Activated CD4-positive, alpha-beta memory T cell treated with anti-CD3 and anti-CD28 coated beads for 36 hours (primary cell): ENCODE measurements at regions not wholly inside any gene's neighbourhood (a gene's known extent, or its start where the extent isn't known, plus 50 kb on each side); places are given as distances from the start of the nearest gene placed in this dataset.
"Not testable (repeated sequence)": the region's sequence is repeated elsewhere in the genome, so short reads cannot be mapped to it uniquely, and the experiment has no call there.

Experiments used
- CTCF ChIA-PET: fragments of 350-600 bp; sonication (Branson Sonifier 250); formaldehyde crosslinking; loops from one replicate; lab custom pipeline; 2021; ENCODE audit warnings: antibody characterized with exemption, inconsistent platforms; lab: Charles Lee
- POLR2A ChIA-PET: fragments of 350-600 bp; sonication (Branson Sonifier 250); formaldehyde crosslinking; loops from one replicate; lab custom pipeline; 2021; ENCODE audit warnings: antibody characterized with exemption; lab: Charles Lee
- DNase-seq: peaks from one replicate; pipeline ENCODE4 v3.0.0-alpha.2; 2020
- H3K27ac Mint-ChIP-seq: one replicate; pipeline ENCODE4 v1.8.0; 2021; ENCODE audit warnings: mixed read lengths
- H3K27me3 Mint-ChIP-seq: one replicate; pipeline ENCODE4 v1.8.0; 2021; ENCODE audit warnings: mixed read lengths
- H3K36me3 Mint-ChIP-seq: one replicate; pipeline ENCODE4 v1.8.0; 2021; ENCODE audit warnings: mixed read lengths
- H3K4me1 Mint-ChIP-seq: one replicate; pipeline ENCODE4 v1.8.0; 2021; ENCODE audit warnings: low read depth, mixed read lengths
- H3K4me3 Mint-ChIP-seq: one replicate; pipeline ENCODE4 v1.8.0; 2021; ENCODE audit warnings: mild to moderate bottlenecking, mixed read lengths
- H3K9me3 Mint-ChIP-seq: one replicate; pipeline ENCODE4 v1.8.0; 2021; ENCODE audit warnings: mixed read lengths
- intact Hi-C: fragments of 100-400 bp; cut with micrococcal nuclease; formaldehyde crosslinking; loops from one replicate; pipeline ENCODE4 v1.15.1; 2023

DNA sequence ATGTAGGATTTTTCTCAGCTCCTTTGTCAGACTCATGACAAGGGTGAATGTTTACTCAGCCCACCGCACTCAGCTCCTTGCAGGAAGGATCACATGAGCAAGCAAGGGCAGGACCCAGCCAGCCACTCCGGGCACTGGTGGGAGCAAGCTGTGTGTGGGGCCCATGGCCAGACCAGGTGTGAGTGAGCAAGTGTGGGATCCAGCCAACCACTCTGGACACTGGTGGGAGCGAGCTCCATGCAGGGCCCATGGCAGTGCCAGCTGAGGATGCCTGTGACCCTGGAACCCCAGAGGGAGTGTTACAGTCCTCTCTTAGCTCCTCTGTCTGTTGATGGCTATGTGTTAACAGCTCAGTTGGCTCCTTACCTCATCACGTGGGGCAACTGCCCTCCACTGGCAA is 2750.6 kb downstream of the PCDH7 start:
- intact Hi-C loops, result no loop called here
- Mint-ChIP-seq H3K4me3 (no peak overlapping the region), H3K4me1 (no peaks in the 10 kb centered on the region), H3K9me3 (peaks cover 9% of the 10 kb centered on the region), H3K27ac (no peak overlapping the region), H3K36me3 (no peaks in the 10 kb centered on the region), H3K27me3 (no peaks in the 10 kb centered on the region)
- DNase-seq, result no peak
- ChIA-PET POLR2A (no interaction called here), CTCF (no interaction called here)

DNA sequence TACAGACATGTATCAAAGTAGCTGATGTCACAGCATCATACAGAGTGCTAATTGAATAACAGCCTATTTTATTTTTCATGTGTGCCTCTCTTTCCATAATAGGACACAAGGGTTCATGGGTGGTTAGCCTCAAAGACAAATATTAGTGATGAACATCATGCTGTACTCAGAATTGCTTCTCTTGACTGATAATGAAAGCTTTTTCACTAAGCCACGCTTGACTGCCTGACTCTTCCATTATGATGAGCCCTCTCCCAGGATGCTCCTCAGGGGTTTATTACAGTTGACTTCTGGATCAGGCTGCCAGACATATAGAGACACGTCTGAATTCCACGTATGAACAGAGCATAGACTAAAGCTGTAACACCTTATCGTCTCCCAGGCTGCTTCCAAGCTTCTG is 2757.5 kb downstream of the PCDH7 start:
- H3K4me3 Mint-ChIP-seq, result no peak overlapping the region
- no peak for DNase-seq
- no peaks in the 10 kb centered on the region for H3K36me3 Mint-ChIP-seq
- H3K4me1 Mint-ChIP-seq, result no peaks in the 10 kb centered on the region
- CTCF ChIA-PET, result no interaction called here
- POLR2A ChIA-PET, result no interaction called here
- no peaks in the 10 kb centered on the region for H3K27me3 Mint-ChIP-seq
- no peak overlapping the region for H3K27ac Mint-ChIP-seq
- intact Hi-C loops, result no loop called here
- H3K9me3 Mint-ChIP-seq, result peaks cover 5% of the 10 kb centered on the region

DNA sequence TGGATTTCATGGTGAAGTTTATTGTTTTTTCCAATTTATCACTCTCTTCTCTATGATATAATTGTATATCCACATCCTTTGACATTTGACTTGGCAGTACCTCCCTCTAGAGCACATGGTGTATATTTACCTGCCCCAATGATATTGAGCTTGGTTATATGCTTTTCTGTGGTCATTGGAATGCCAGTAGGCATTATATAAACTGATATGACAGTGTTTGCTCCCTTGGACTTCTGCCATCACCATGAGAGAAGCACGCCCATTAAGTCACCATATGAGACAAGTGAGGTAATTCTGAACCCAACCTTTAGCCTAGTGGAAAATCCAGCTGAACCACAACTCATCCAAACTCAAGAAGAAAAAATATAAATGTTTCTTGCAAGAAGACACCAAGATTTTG is 2761.5 kb downstream of the ARAP2 start:
- Mint-ChIP-seq H3K4me3 (no peak overlapping the region), H3K27ac (no peak overlapping the region), H3K27me3 (no peaks in the 10 kb centered on the region), H3K9me3 (peaks cover 3% of the 10 kb centered on the region), H3K36me3 (no peaks in the 10 kb centered on the region), H3K4me1 (no peaks in the 10 kb centered on the region)
- ChIA-PET CTCF (no interaction called here), POLR2A (no interaction called here)
- intact Hi-C loops, result no loop called here
- no peak for DNase-seq

DNA sequence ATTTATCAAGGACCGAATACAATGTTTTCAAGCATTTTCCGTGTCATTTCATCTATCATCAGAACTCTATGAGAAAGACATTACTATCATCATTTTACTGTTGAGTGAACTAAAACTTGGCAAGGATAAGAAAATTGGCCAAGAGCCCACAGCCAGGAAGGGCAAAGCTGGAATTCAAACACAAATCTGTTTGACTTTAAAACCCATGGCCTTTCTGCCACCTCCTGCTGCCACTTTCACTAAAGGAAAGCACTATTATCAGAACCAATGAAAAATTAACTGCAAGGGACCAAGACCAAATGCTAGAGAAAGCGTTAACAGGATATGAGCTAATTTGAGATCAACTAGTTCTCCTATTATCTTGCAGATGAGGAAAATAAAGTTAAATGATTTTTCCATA is 2759.2 kb downstream of the ARAP2 start:
- no peaks in the 10 kb centered on the region for H3K36me3 Mint-ChIP-seq
- H3K4me3 Mint-ChIP-seq, result no peak overlapping the region
- intact Hi-C loops, result no loop called here
- DNase-seq, result no peak
- H3K9me3 Mint-ChIP-seq, result peaks cover 6% of the 10 kb centered on the region
- CTCF ChIA-PET, result interaction anchor here (0.5 kb wide), 1 partner anchor 276 kb away, joined by 3 read pairs; no protein-coding TSS in a partner anchor
- no peak overlapping the region for H3K27ac Mint-ChIP-seq
- POLR2A ChIA-PET, result no interaction called here
- H3K4me1 Mint-ChIP-seq, result no peaks in the 10 kb centered on the region
- no peaks in the 10 kb centered on the region for H3K27me3 Mint-ChIP-seq

DNA sequence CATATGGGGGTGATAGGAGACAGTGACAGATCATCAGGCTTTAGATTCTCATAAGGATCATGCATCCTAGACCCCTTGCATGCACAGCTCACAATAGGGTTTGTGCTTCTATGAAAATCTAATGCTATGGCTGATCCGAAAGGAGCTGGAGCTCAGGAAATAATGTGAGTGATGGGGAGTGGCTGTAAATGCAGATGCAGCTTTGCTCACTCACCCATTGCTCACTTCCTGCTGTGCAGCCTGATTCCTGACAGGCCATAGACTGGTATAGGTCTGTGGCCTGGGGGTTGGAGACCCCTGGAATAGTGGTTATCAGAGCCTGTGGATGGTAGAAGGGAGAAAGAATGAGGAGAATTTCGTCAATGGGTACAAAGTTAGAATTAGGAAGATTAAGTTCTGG is 2751.1 kb downstream of the ARAP2 start:
- Mint-ChIP-seq H3K9me3 (peaks cover 3% of the 10 kb centered on the region), H3K4me1 (no peaks in the 10 kb centered on the region), H3K27me3 (no peaks in the 10 kb centered on the region), H3K4me3 (no peak overlapping the region), H3K27ac (no peak overlapping the region), H3K36me3 (no peaks in the 10 kb centered on the region)
- DNase-seq, result no peak
- CTCF ChIA-PET, result no interaction called here
- intact Hi-C loops, result no loop called here
- POLR2A ChIA-PET, result no interaction called here

GRCh38 chr4:33494150-33494549 is 2750.2 kb downstream of the ARAP2 start:
- Mint-ChIP-seq H3K4me3 (no peak overlapping the region), H3K4me1 (no peaks in the 10 kb centered on the region), H3K9me3 (no peaks in the 10 kb centered on the region), H3K36me3 (no peaks in the 10 kb centered on the region), H3K27ac (no peak overlapping the region), H3K27me3 (no peaks in the 10 kb centered on the region)
- ChIA-PET POLR2A (no interaction called here), CTCF (no interaction called here)
- intact Hi-C loops, result no loop called here
- no peak for DNase-seq

DNA sequence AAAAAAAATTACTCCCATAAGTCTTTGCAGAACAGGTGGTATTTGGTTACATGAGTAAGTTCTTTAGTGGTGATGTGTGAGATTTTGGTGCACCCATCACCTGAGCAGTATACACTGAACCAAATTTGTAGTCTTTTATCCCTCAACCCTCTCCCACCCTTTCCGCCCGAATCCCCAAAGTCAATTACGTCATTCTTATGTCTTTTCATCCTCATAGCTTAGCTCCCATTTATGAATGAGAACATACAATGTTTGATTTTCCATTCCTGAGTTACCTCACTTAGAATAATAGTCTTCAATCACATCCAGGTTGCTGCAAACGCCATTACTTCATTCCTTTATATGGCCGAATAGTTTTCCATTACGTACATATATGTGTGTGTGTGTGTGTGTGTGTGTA is 2742.7 kb downstream of the ARAP2 start:
- DNase-seq, H3K27ac Mint-ChIP-seq, H3K4me1 Mint-ChIP-seq, intact Hi-C loops, CTCF ChIA-PET, H3K27me3 Mint-ChIP-seq, H3K36me3 Mint-ChIP-seq, H3K4me3 Mint-ChIP-seq, POLR2A ChIA-PET: not testable (repeated sequence)
- peaks cover 38% of the 10 kb centered on the region for H3K9me3 Mint-ChIP-seq

DNA sequence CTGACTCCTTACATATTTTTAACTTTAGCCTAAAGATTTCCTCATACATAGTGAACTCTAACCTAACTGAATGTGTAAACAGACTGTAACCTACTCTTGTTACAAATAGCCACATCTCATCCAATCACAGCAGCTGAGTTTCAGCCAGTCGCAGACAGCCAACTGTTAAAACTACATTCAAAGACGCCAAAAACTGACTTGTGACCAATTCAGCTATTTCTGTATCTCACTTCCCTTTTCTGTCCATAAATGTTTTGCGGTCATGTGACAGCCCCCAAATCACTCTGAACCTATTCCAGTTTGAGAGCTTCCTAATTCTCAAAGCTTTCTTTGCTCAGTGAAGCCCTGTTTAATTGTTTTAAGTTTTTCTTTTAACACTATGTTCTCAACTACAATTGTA is 2731.9 kb downstream of the ARAP2 start:
- no peak overlapping the region for H3K27ac Mint-ChIP-seq
- no peak for DNase-seq
- ChIA-PET POLR2A (no interaction called here), CTCF (no interaction called here)
- intact Hi-C loops, result no loop called here
- H3K9me3 Mint-ChIP-seq, result peaks cover 23% of the 10 kb centered on the region
- H3K4me3 Mint-ChIP-seq, result no peak overlapping the region
- H3K4me1 Mint-ChIP-seq, result no peaks in the 10 kb centered on the region
- no peaks in the 10 kb centered on the region for H3K36me3 Mint-ChIP-seq
- H3K27me3 Mint-ChIP-seq, result no peaks in the 10 kb centered on the region

DNA sequence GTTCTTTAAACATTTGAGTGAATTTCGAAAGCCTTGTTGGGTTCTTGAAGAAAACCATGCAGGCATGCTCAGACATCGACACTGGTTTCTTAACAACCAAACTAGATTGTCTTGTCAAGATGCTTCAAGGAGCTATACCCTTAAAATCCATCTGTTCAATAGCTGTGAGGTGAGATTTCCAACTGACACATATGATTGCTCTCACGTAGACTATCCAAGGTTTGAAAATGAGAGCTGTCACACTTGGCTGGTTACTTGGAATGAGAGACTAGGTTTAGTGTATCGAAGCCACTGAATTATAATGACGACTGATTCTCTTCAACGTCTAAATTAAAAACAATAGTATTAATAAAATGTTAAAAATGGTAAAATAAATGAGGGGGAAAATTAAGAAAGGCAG is 2725.5 kb downstream of the ARAP2 start:
- intact Hi-C loops, result no loop called here
- no peaks in the 10 kb centered on the region for H3K4me1 Mint-ChIP-seq
- peaks cover 32% of the 10 kb centered on the region for H3K9me3 Mint-ChIP-seq
- no peak for DNase-seq
- H3K36me3 Mint-ChIP-seq, result no peaks in the 10 kb centered on the region
- no peak overlapping the region for H3K4me3 Mint-ChIP-seq
- no peak overlapping the region for H3K27ac Mint-ChIP-seq
- CTCF ChIA-PET, result no interaction called here
- POLR2A ChIA-PET, result no interaction called here
- no peaks in the 10 kb centered on the region for H3K27me3 Mint-ChIP-seq

- CTCF ChIA-PET, result no interaction called here
- POLR2A ChIA-PET, result no interaction called here
- Mint-ChIP-seq H3K4me1 (no peaks in the 10 kb centered on the region), H3K27ac (no peak overlapping the region), H3K27me3 (no peaks in the 10 kb centered on the region), H3K4me3 (no peak overlapping the region), H3K9me3 (peaks cover 21% of the 10 kb centered on the region), H3K36me3 (no peaks in the 10 kb centered on the region)
- no peak for DNase-seq
- intact Hi-C loops, result no loop called here
Measured at GRCh38 chr4:33532821-33533220, 2711.5 kb downstream of the ARAP2 start.

DNA sequence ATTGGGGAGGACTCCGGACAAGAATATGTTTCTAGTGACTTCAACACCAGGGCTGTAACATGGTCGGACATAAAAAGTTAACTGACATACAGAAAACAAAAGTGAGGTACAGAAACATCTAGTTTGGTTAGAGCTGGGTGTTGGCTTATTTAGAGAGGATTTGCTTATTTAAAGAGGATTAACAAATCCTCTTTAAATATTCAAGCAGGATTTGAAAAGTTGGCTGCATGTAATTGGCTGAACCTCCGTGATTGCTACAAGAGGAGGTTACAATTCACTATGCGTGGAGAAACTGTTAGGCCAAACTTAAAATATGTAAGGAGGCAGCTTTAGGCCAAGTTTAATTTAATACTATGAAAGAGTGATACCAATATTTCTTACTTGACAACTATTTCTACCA is 2707.4 kb downstream of the ARAP2 start:
- no peaks in the 10 kb centered on the region for H3K36me3 Mint-ChIP-seq
- DNase-seq, result no peak
- no peaks in the 10 kb centered on the region for H3K4me1 Mint-ChIP-seq
- no peak overlapping the region for H3K27ac Mint-ChIP-seq
- H3K4me3 Mint-ChIP-seq, result no peak overlapping the region
- H3K9me3 Mint-ChIP-seq, result peaks cover 16% of the 10 kb centered on the region
- POLR2A ChIA-PET, result no interaction called here
- intact Hi-C loops, result no loop called here
- H3K27me3 Mint-ChIP-seq, result no peaks in the 10 kb centered on the region
- CTCF ChIA-PET, result no interaction called here

DNA sequence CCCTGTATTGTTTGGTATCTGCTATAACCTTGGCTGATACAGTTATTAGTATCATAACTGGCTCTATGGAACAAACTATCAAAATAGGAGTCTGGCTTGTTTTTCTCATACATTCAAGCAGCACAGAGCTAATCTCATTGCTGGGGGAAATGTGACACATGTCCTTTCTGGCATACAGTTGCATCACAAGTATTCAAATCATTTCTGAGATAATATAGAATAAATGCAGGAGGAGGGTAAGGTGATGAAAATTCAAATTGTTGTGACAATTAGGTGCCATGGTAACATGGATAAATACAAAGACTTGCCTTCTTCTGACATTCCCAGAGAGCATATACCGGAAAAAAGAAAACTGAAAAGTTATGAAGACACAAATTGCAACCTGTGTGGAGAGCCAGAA is 2706.8 kb downstream of the ARAP2 start:
- Mint-ChIP-seq H3K9me3 (peaks cover 14% of the 10 kb centered on the region), H3K4me3 (no peak overlapping the region), H3K27me3 (no peaks in the 10 kb centered on the region), H3K4me1 (no peaks in the 10 kb centered on the region), H3K27ac (no peak overlapping the region), H3K36me3 (no peaks in the 10 kb centered on the region)
- POLR2A ChIA-PET, result no interaction called here
- CTCF ChIA-PET, result no interaction called here
- DNase-seq, result no peak
- intact Hi-C loops, result no loop called here

- H3K4me1 Mint-ChIP-seq, result no peaks in the 10 kb centered on the region
- H3K9me3 Mint-ChIP-seq, result peaks cover 27% of the 10 kb centered on the region
- H3K27me3 Mint-ChIP-seq, result no peaks in the 10 kb centered on the region
- no peaks in the 10 kb centered on the region for H3K36me3 Mint-ChIP-seq
- intact Hi-C loops, result no loop called here
- no peak for DNase-seq
- no peak overlapping the region for H3K27ac Mint-ChIP-seq
- no peak overlapping the region for H3K4me3 Mint-ChIP-seq
- CTCF ChIA-PET, result no interaction called here
- POLR2A ChIA-PET, result no interaction called here
Measured at GRCh38 chr4:33543941-33544450, 2700.3 kb downstream of the ARAP2 start.
